ENCODE measurements at regions not wholly inside any gene's neighbourhood (a gene's known extent, or its start where the extent isn't known, plus 50 kb on each side); places are given as distances from the start of the nearest gene placed in this dataset.

GRCh38 chr2:12113412-12113811 is 367.0 kb downstream of the LPIN1 start:
- Histone ChIP-seq H3K36me3 (no peaks in the 10 kb centered on the region), H3K9me3 (no peaks in the 10 kb centered on the region), H3K4me3 (no peak overlapping the region), H3K4me1 (replicated peaks) (no peaks in the 10 kb centered on the region), H3K27ac (no peak overlapping the region), H3K27me3 (replicated peaks; ENCODE audit: insufficient read depth) (no peaks in the 10 kb centered on the region)
- intact Hi-C loops (cut with DNase I) = no loop called here
- 89% methylated on average over 1 of the region's 1 CpG for WGBS
- TF ChIP-seq POLR2AphosphoS5 (IDR thresholded peaks at IDR 0.05) (no peak), POLR2A (IDR thresholded peaks at IDR 0.05) (no peak), CTCF (IDR thresholded peaks at IDR 0.05) (no peak)
- DNase-seq (ENCODE audit: low spot score) = no peak

DNA sequence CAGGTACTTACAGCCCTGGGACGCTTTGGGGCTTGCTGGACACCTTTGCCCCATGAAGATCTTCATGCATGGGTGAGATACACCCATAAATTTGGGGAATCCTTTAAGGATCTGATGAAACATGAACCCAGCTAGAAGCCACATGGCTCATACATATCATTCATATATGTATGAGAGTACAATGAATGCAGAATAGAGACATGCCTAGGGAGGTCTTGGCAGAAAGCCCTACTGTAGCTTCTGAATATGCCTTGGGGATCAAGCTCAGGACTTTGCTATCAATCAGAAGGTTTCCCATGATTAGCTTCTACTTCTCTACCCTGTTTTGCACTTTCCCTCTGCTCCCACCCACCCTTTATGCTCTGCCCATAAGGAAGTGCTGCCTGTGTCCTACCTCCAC is 368.4 kb downstream of the LPIN1 start:
- no peak overlapping the region for H3K27ac ChIP-seq
- H3K4me3 ChIP-seq = no peak overlapping the region
- H3K36me3 ChIP-seq = no peaks in the 10 kb centered on the region
- H3K27me3 ChIP-seq (replicated peaks; ENCODE audit: insufficient read depth) = no peaks in the 10 kb centered on the region
- no peaks in the 10 kb centered on the region for H3K9me3 ChIP-seq
- intact Hi-C loops (cut with DNase I) = no loop called here
- no peak for TF ChIP-seq POLR2A (IDR thresholded peaks at IDR 0.05)
- TF ChIP-seq POLR2AphosphoS5 (IDR thresholded peaks at IDR 0.05) = no peak
- no peak for TF ChIP-seq CTCF (IDR thresholded peaks at IDR 0.05)
- no peaks in the 10 kb centered on the region for H3K4me1 ChIP-seq (replicated peaks)
- no peak for DNase-seq (ENCODE audit: low spot score)
- WGBS = 40% methylated on average over 1 of the region's 1 CpG

- DNase-seq (ENCODE audit: low spot score) = no peak
- no peak overlapping the region for H3K4me3 ChIP-seq
- intact Hi-C loops (cut with DNase I) = no loop called here
- WGBS = 84% methylated on average over 7 of the region's 7 CpGs
- no peaks in the 10 kb centered on the region for H3K27me3 ChIP-seq (replicated peaks; ENCODE audit: insufficient read depth)
- H3K27ac ChIP-seq = no peak overlapping the region
- H3K36me3 ChIP-seq = no peaks in the 10 kb centered on the region
- TF ChIP-seq POLR2AphosphoS5 (IDR thresholded peaks at IDR 0.05) = no peak
- TF ChIP-seq CTCF (IDR thresholded peaks at IDR 0.05) = no peak
- no peaks in the 10 kb centered on the region for H3K4me1 ChIP-seq (replicated peaks)
- H3K9me3 ChIP-seq = no peaks in the 10 kb centered on the region
Observed at GRCh38 chr2:12116228-12116750, 369.9 kb downstream of the LPIN1 start.

- Histone ChIP-seq H3K9me3 (no peaks in the 10 kb centered on the region), H3K27me3 (replicated peaks; ENCODE audit: insufficient read depth) (no peaks in the 10 kb centered on the region), H3K27ac (no peak overlapping the region), H3K36me3 (no peaks in the 10 kb centered on the region), H3K4me1 (replicated peaks) (no peaks in the 10 kb centered on the region), H3K4me3 (no peak overlapping the region)
- no peak for DNase-seq (ENCODE audit: low spot score)
- TF ChIP-seq POLR2A (IDR thresholded peaks at IDR 0.05) (no peak), CTCF (IDR thresholded peaks at IDR 0.05) (no peak), POLR2AphosphoS5 (IDR thresholded peaks at IDR 0.05) (no peak)
- intact Hi-C loops (cut with DNase I) = no loop called here
Observed at GRCh38 chr2:12119841-12120240, 373.4 kb downstream of the LPIN1 start.

GRCh38 chr2:12120281-12121150 is 374.1 kb downstream of the LPIN1 start:
- intact Hi-C loops (cut with DNase I) = no loop called here
- Histone ChIP-seq H3K9me3 (no peaks in the 10 kb centered on the region), H3K27me3 (replicated peaks; ENCODE audit: insufficient read depth) (no peaks in the 10 kb centered on the region), H3K4me1 (replicated peaks) (no peaks in the 10 kb centered on the region), H3K27ac (no peak overlapping the region), H3K4me3 (no peak overlapping the region), H3K36me3 (no peaks in the 10 kb centered on the region)
- DNase-seq (ENCODE audit: low spot score) = no peak
- 90% methylated on average over 7 of the region's 7 CpGs for WGBS
- TF ChIP-seq POLR2AphosphoS5 (IDR thresholded peaks at IDR 0.05) (no peak), CTCF (IDR thresholded peaks at IDR 0.05) (no peak), POLR2A (IDR thresholded peaks at IDR 0.05) (no peak)
